GM23338 (cell line): ENCODE measurements at regions not wholly inside any gene's neighbourhood (a gene's known extent, or its start where the extent isn't known, plus 50 kb on each side); places are given as distances from the start of the nearest gene placed in this dataset.
A peak's percentile ranks its signal among the peaks of the same experiment; 100 is the strongest.

Experiments used
- ATAC-seq: fragments of 200-7000 bp; cut with Tn5 transposase; 3 replicates; pipeline ENCODE4 v1.9.1; 2020
- DNase-seq: peaks from one replicate; pipeline ENCODE4 v3.0.0-alpha.2; 2015; ENCODE audit warnings: low spot score
- H2AFZ ChIP-seq: fragments of 200-600 bp; sonication (generic); 2 replicates; pipeline ENCODE4 v1.8.0; 2016; ENCODE audit warnings: antibody characterized with exemption, mild to moderate bottlenecking, moderate library complexity
- H3F3A ChIP-seq: fragments of 200-600 bp; sonication (generic); replicated peaks from 2 replicates; pipeline ENCODE4 v1.8.0; 2017; ENCODE audit warnings: antibody characterized with exemption, mixed run types, low read depth
- H3K27ac ChIP-seq: fragments of 200-600 bp; sonication (generic); 2 replicates; pipeline ENCODE4 v1.6.1; 2016; ENCODE audit warnings: low read depth
- H3K27me3 ChIP-seq: fragments of 200-600 bp; sonication (generic); 2 replicates; pipeline ENCODE4 v1.8.0; 2016; ENCODE audit warnings: mild to moderate bottlenecking, mixed run types, moderate library complexity; ENCODE audit not compliant: insufficient read depth
- H3K36me3 ChIP-seq: fragments of 200-600 bp; sonication (generic); 2 replicates; pipeline ENCODE4 v1.8.0; 2016; ENCODE audit warnings: mild to moderate bottlenecking; ENCODE audit not compliant: insufficient read depth
- H3K4me1 ChIP-seq: fragments of 200-600 bp; sonication (generic); 2 replicates; pipeline ENCODE4 v1.8.0; 2016; ENCODE audit warnings: mild to moderate bottlenecking, moderate library complexity; ENCODE audit not compliant: insufficient read depth
- H3K4me2 ChIP-seq: fragments of 200-600 bp; sonication (generic); 2 replicates; pipeline ENCODE4 v1.7.1; 2017; ENCODE audit warnings: mixed run types
- H3K4me3 ChIP-seq: fragments of 200-600 bp; sonication (generic); 2 replicates; pipeline ENCODE4 v1.6.1; 2016; ENCODE audit warnings: mixed run types
- H3K79me2 ChIP-seq: fragments of 200-600 bp; sonication (generic); replicated peaks from 2 replicates; pipeline ENCODE4 v1.8.0; 2017; ENCODE audit warnings: mild to moderate bottlenecking; ENCODE audit not compliant: insufficient read depth
- H3K9me2 ChIP-seq: fragments of 200-600 bp; sonication (generic); 2 replicates; pipeline ENCODE4 v1.8.0; 2017; ENCODE audit not compliant: insufficient read depth
- H4K20me1 ChIP-seq: fragments of 200-600 bp; sonication (generic); replicated peaks from 2 replicates; pipeline ENCODE4 v1.8.0; 2017; ENCODE audit warnings: mild to moderate bottlenecking; ENCODE audit not compliant: insufficient read depth
- H3K27ac Mint-ChIP-seq: 2 replicates; pipeline ENCODE4 v1.8.0; 2020; ENCODE audit warnings: inconsistent platforms, mild to moderate bottlenecking, moderate library complexity, mixed read lengths
- H3K27me3 Mint-ChIP-seq: 3 replicates; pipeline ENCODE4 v1.8.0; 2022; ENCODE audit warnings: low read depth, mild to moderate bottlenecking, moderate library complexity, mixed read lengths, inconsistent platforms; ENCODE audit not compliant: insufficient read depth, poor library complexity
- H3K36me3 Mint-ChIP-seq: 3 replicates; pipeline ENCODE4 v1.8.0; 2021; ENCODE audit warnings: low read depth, mild to moderate bottlenecking, inconsistent platforms, moderate library complexity, mixed read lengths
- H3K4me1 Mint-ChIP-seq: 3 replicates; pipeline ENCODE4 v1.8.0; 2020; ENCODE audit warnings: mild to moderate bottlenecking, inconsistent platforms, mixed read lengths
- H3K4me3 Mint-ChIP-seq: 3 replicates; pipeline ENCODE4 v1.8.0; 2021; ENCODE audit warnings: moderate library complexity, mild to moderate bottlenecking, inconsistent platforms, mixed read lengths
- H3K9me3 Mint-ChIP-seq: 3 replicates; pipeline ENCODE4 v1.8.0; 2020; ENCODE audit warnings: moderate library complexity, mild to moderate bottlenecking, inconsistent platforms, mixed read lengths
- CREB1 ChIP-seq: fragments of 250-450 bp; sonication (Bioruptor Pico); IDR thresholded peaks from 2 replicates; pipeline ENCODE4 v1.5.0; 2020; ENCODE audit warnings: low read depth, mild to moderate bottlenecking, moderate library complexity
- CTCF ChIP-seq, 2 experiments: fragments of 200-600 bp in 1 of 2; sonication (generic) in 1 of 2; conservative IDR thresholded peaks; 2 replicates each; pipeline versions ENCODE4 v1.5.1 to v1.6.1; 2016 to 2017; ENCODE audit warnings: antibody characterized with exemption in 2 of 2, low read depth in 2 of 2, mild to moderate bottlenecking in 2 of 2, moderate library complexity in 1 of 2
- JUNB ChIP-seq: IDR thresholded peaks from one replicate; pipeline ENCODE4 v1.6.1; 2016; ENCODE audit warnings: antibody characterized with exemption; ENCODE audit not compliant: unreplicated experiment
- NANOG ChIP-seq: IDR thresholded peaks from 2 replicates; pipeline ENCODE4 v1.6.1; 2016; ENCODE audit warnings: antibody characterized with exemption, borderline replicate concordance
- ZNF114 ChIP-seq: fragments of 250-450 bp; sonication (Bioruptor Pico); IDR thresholded peaks from 2 replicates; pipeline ENCODE4 v1.5.0; 2020; ENCODE audit warnings: mild to moderate bottlenecking, moderate library complexity
- ZNF462 ChIP-seq: fragments of 250-450 bp; sonication (Bioruptor Pico); IDR thresholded peaks from 2 replicates; pipeline ENCODE4 v1.5.0; 2020; ENCODE audit warnings: mild to moderate bottlenecking, moderate library complexity

- TF ChIP-seq CTCF (conservative IDR thresholded peaks at IDR 0.05; ENCODE audit: low read depth in 2 of 2) (no peak), CREB1 (no peak), ZNF462 (CRISPR knock-in tag) (no peak)
Measured at GRCh38 chr1:227459326-227459841, 104.0 kb upstream of the ZNF678 start (continued).

- H3K4me3 ChIP-seq, result no peak overlapping the region
- H3K27ac Mint-ChIP-seq, result no peak overlapping the region
- TF ChIP-seq CTCF (conservative IDR thresholded peaks at IDR 0.05; ENCODE audit: low read depth in 2 of 2) (no peak), ZNF114 (CRISPR knock-in tag) (no peak), JUNB (no peak), NANOG (no peak)
Measured at GRCh38 chr1:227454686-227455085, 108.7 kb upstream of the ZNF678 start.

More at GRCh38 chr1:227454686-227455085, 108.7 kb upstream of the ZNF678 start:
- no peak for DNase-seq
- no peak for ATAC-seq
- Mint-ChIP-seq H3K4me3 (no peak overlapping the region), H3K36me3 (no peaks in the 10 kb centered on the region), H3K27me3 (peaks cover 2% of the 10 kb centered on the region), H3K9me3 (no peaks in the 10 kb centered on the region), H3K4me1 (no peaks in the 10 kb centered on the region; the same call in 1 of the 3 replicates)
- no peak overlapping the region for H3K27ac ChIP-seq
- H3K27me3 ChIP-seq, result no peaks in the 10 kb centered on the region
- no peaks in the 10 kb centered on the region for H3K36me3 ChIP-seq
- no peaks in the 10 kb centered on the region for H3K79me2 ChIP-seq
- 0 out of 2 replicates have a peak overlapping the region, but pooled peaks have one; percentile 18 for H2AFZ ChIP-seq
- H3K4me2 ChIP-seq, result no peak overlapping the region
- no peaks in the 10 kb centered on the region for H4K20me1 ChIP-seq
- H3K9me2 ChIP-seq, result no peaks in the 10 kb centered on the region
- H3K4me1 ChIP-seq, result no peaks in the 10 kb centered on the region
- H3F3A ChIP-seq, result no peaks in the 10 kb centered on the region
